Astrocyte of the cerebellum (primary cell): ENCODE measurements at regions not wholly inside any gene's neighbourhood (a gene's known extent, or its start where the extent isn't known, plus 50 kb on each side); places are given as distances from the start of the nearest gene placed in this dataset.

Experiments used
- DNase-seq: peaks from one replicate; pipeline ENCODE4 v3.0.0-alpha.2; 2011; ENCODE audit warnings: low read depth
- H3K4me3 ChIP-seq: 2 replicates; pipeline ENCODE4 v1.5.1; 2011; ENCODE audit warnings: mild to moderate bottlenecking, low read depth, low read length, moderate library complexity
- CTCF ChIP-seq: IDR thresholded peaks from 2 replicates; pipeline ENCODE4 v1.5.1; 2012; ENCODE audit warnings: low read length, low read depth, moderate library complexity, mild to moderate bottlenecking; ENCODE audit errors: missing control alignments
- in situ Hi-C: cut with HindIII; loops from 2 replicates; pipeline ENCODE4 v1.10.0; 2017; ENCODE audit warnings: low sequenced_read_pairs

- DNase-seq, result no peak
- no peak for TF ChIP-seq CTCF
- H3K4me3 ChIP-seq, result no peak overlapping the region
- in situ Hi-C loops, result no loop called here
Observed at GRCh38 chr12:66733321-66733720, 54.4 kb upstream of the GRIP1 start.

DNA sequence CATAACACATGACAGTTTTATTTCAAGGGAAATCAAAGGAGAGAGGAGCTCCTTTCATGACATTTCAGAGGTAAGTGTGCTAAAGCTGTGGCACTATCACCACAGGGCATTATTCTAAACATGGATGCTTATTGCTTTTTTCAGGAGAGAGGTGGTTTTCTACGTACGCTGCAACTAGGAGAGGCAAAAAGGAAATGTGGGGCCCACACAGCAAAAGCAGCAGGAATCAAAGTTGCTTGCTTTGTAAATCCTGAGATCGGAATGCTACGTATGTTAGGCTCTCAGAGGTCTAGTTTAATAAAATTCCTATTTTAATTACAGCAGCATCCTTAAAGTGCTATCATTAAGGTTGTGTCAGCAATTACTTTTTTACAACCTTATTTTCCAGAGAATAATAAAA, 55.0 kb upstream of the GRIP1 start:
- in situ Hi-C loops, result no loop called here
- no peak for TF ChIP-seq CTCF
- DNase-seq, result no peak
- H3K4me3 ChIP-seq, result no peak overlapping the region

- no peak for TF ChIP-seq CTCF
- no peak overlapping the region for H3K4me3 ChIP-seq
- DNase-seq, result no peak
- in situ Hi-C loops, result no loop called here
Observed at GRCh38 chr12:66735275-66735674, 56.4 kb upstream of the GRIP1 start.

DNA sequence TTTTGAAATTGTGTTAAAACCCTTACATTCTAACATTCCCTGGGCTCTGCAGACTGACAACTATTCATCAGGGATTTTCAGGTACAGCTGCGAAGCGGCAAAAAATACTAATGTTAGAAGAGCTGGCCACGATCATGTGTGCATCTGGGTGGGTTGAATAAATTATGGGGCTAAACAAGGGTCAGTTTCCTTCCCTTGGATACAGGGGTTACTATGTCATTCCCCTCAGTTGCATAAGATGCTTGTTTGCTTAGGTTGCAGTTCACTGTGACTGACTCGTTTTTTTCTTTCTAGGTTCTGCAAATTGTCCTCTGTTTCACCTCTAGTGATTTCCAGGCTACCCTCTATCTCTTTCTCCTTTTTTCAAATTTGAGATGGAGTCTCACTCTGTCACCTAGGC, 58.1 kb upstream of the GRIP1 start:
- H3K4me3 ChIP-seq, result no peak overlapping the region
- DNase-seq, result no peak
- no peak for TF ChIP-seq CTCF
- in situ Hi-C loops, result no loop called here

DNA sequence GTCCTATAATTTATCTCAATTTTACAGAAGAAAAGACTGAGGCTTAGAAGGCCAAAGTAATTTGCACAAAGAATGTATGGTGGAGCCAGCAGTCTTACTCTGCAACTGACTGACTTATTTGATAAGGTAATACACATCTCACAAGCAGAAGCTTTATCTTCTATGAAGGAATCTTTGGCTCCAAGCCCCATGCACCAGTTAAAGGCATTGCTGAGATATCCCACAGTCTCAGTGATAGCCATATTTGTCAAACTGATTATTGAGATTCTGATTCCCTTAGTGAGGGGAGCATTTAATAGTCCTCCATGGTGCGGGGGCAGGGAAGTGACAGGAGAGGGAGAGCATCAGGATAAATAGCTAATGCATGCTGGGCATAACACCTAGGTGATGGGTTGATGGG, 60.4 kb upstream of the GRIP1 start:
- in situ Hi-C loops, result no loop called here
- DNase-seq, result no peak
- H3K4me3 ChIP-seq, result no peak overlapping the region
- TF ChIP-seq CTCF, result no peak

DNA sequence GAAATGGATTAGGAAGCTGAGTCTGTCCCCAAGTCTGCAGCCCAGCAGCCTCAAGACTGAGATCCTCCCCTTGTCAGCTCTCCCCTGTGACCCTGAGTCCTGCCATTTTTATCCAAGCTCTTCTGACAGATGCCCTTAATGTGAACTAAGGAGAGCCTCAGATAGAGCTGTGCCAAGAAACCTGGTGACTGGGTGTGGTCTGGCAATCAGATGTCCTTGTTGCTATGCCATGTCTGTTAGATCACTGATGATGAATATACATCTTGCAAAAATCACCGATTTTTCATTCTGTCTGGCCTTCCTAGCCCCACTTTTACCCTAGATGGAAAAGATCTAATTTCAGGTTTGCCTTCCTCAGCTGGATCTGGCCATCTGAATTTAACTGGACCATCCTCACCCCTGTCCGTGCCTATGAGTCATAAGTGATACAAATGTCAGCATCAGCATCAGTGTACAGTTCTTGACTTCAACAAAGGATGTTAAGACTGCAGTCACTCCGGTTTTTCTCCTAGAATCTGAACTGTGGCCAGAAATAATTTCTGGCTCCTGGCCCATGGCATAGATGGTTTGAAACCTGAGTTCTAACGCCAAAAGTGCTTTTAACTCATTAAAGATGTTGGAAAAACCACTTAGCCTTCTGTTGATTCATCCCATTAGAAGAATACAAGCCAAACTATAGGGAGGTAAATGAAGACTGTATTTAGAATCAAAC, 61.2 kb upstream of the GRIP1 start:
- peak; percentile 3 for DNase-seq
- no peak overlapping the region for H3K4me3 ChIP-seq
- TF ChIP-seq CTCF, result no peak
- in situ Hi-C loops, result no loop called here
